ENCODE measurements at regions not wholly inside any gene's neighbourhood (a gene's known extent, or its start where the extent isn't known, plus 50 kb on each side); places are given as distances from the start of the nearest gene placed in this dataset.

DNA sequence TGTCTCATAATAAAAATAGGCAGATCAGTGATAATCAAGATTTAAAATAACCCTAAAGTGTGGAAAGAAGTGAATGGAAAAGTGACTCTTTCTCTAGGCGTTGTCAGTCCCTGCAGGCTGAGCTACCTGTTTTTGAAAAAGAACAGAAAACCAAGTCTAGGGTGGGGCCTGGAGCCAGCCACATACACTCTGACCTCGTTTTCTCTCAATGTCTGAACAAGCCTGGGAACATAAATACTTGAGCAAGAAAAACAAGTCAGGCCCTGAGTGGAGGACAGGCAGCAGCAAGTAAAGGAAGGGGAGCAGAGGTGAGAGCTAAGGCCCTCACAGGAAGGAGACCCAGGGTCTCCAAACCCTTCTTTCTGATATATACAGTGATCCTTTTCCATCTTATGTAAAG is 91.7 kb upstream of the HPF1 start:
- H3K4me3 Mint-ChIP-seq (ENCODE audit: unreplicated experiment): no peak overlapping the region
- H3K27me3 Mint-ChIP-seq (ENCODE audit: low read depth): peaks cover 22% of the 10 kb centered on the region
- no peak for DNase-seq (ENCODE audit: low spot score)
- H3K27ac Mint-ChIP-seq (ENCODE audit: unreplicated experiment): no peak overlapping the region
- H3K4me1 Mint-ChIP-seq (ENCODE audit: low read depth): no peaks in the 10 kb centered on the region
- H3K9me3 Mint-ChIP-seq (ENCODE audit: low read depth): peaks cover 3% of the 10 kb centered on the region
- no peaks in the 10 kb centered on the region for H3K36me3 Mint-ChIP-seq (ENCODE audit: low read depth)
- no peak for TF ChIP-seq CTCF (IDR thresholded peaks at IDR 0.05)

GRCh38 chr4:169848018-169848417 is 90.3 kb upstream of the HPF1 start:
- no peak for DNase-seq (ENCODE audit: low spot score)
- Mint-ChIP-seq H3K27me3 (ENCODE audit: low read depth) (peaks cover 24% of the 10 kb centered on the region), H3K4me3 (ENCODE audit: unreplicated experiment) (no peak overlapping the region), H3K36me3 (ENCODE audit: low read depth) (no peaks in the 10 kb centered on the region), H3K9me3 (ENCODE audit: low read depth) (peaks cover under 1% of the 10 kb centered on the region), H3K27ac (ENCODE audit: unreplicated experiment) (no peak overlapping the region), H3K4me1 (ENCODE audit: low read depth) (no peaks in the 10 kb centered on the region)
- no peak for TF ChIP-seq CTCF (IDR thresholded peaks at IDR 0.05)

DNA sequence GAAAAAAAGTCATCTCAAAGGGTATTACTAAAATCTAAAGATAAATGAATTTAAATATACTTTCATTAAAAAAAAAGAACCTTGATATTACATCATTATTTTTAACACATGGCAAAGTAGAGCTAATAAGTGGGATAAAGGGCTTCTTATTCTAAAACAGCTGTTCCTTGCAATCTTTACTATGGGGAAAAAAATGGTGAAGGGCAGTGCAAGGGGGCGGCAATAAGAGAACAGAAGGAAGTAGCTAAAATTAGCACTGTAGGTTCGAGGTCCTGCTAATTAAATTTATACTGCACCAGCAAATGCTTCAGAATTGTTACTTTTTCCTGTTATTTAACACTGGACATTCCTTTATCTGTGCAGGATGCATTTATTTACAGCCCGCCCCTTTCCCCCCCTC is 89.4 kb upstream of the HPF1 start:
- H3K27ac Mint-ChIP-seq (ENCODE audit: unreplicated experiment): no peak overlapping the region
- no peak for DNase-seq (ENCODE audit: low spot score)
- H3K4me3 Mint-ChIP-seq (ENCODE audit: unreplicated experiment): no peak overlapping the region
- peaks cover 18% of the 10 kb centered on the region for H3K27me3 Mint-ChIP-seq (ENCODE audit: low read depth)
- no peak for TF ChIP-seq CTCF (IDR thresholded peaks at IDR 0.05)
- H3K36me3 Mint-ChIP-seq (ENCODE audit: low read depth): no peaks in the 10 kb centered on the region
- H3K4me1 Mint-ChIP-seq (ENCODE audit: low read depth): no peaks in the 10 kb centered on the region
- H3K9me3 Mint-ChIP-seq (ENCODE audit: low read depth): no peaks in the 10 kb centered on the region

DNA sequence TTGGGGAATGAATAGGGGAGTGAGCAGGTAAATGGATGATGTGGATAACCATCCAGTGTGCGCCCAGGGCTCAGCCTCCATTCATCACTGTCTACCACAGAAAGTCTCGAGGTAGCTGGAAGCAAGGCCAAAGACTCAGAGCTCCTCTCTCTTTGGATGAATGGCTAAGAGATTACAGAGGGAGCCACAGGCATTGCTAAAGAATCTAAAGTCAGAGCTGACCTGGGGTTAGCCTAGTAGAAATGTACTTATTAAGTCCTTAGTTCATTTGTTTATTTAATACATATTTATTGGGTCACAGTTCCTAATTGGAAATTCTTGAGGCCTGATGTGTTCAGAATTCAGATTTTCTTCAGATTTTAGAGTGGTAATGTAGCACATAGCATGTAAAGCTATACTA is 88.7 kb upstream of the HPF1 start:
- Mint-ChIP-seq H3K4me3 (ENCODE audit: unreplicated experiment) (no peak overlapping the region), H3K27ac (ENCODE audit: unreplicated experiment) (no peak overlapping the region), H3K9me3 (ENCODE audit: low read depth) (no peaks in the 10 kb centered on the region), H3K27me3 (ENCODE audit: low read depth) (peaks cover 18% of the 10 kb centered on the region), H3K36me3 (ENCODE audit: low read depth) (no peaks in the 10 kb centered on the region), H3K4me1 (ENCODE audit: low read depth) (no peaks in the 10 kb centered on the region)
- no peak for TF ChIP-seq CTCF (IDR thresholded peaks at IDR 0.05)
- no peak for DNase-seq (ENCODE audit: low spot score)

- TF ChIP-seq CTCF (IDR thresholded peaks at IDR 0.05): no peak
- H3K27ac Mint-ChIP-seq (ENCODE audit: unreplicated experiment): no peak overlapping the region
Observed at GRCh38 chr4:169841776-169842175, 84.0 kb upstream of the HPF1 start.

More at GRCh38 chr4:169841776-169842175, 84.0 kb upstream of the HPF1 start:
- DNase-seq (ENCODE audit: low spot score): no peak
- Mint-ChIP-seq H3K27me3 (ENCODE audit: low read depth) (peaks cover 14% of the 10 kb centered on the region), H3K36me3 (ENCODE audit: low read depth) (no peaks in the 10 kb centered on the region), H3K4me1 (ENCODE audit: low read depth) (no peaks in the 10 kb centered on the region), H3K4me3 (ENCODE audit: unreplicated experiment) (no peak overlapping the region), H3K9me3 (ENCODE audit: low read depth) (peaks cover 2% of the 10 kb centered on the region)
